Ammon's horn (tissue), 1 donor: ENCODE measurements at regions not wholly inside any gene's neighbourhood (a gene's known extent, or its start where the extent isn't known, plus 50 kb on each side); places are given as distances from the start of the nearest gene placed in this dataset.

Experiments used
- DNase-seq: peaks from one replicate; pipeline ENCODE4 v3.0.0-alpha.2; 2016; ENCODE audit warnings: low spot score

GRCh38 chr20:10806539-10806938, 132.7 kb upstream of the JAG1 start:
- DNase-seq: no peak

GRCh38 chr20:10807013-10807412, 133.2 kb upstream of the JAG1 start:
- DNase-seq: no peak

- DNase-seq: no peak
These were observed 139.0 kb upstream of the JAG1 start for GRCh38 chr20:10812759-10813327.

- no peak for DNase-seq
These were observed 149.8 kb upstream of the JAG1 start for GRCh38 chr20:10823585-10823984.

- DNase-seq: no peak
These were observed 151.1 kb upstream of the JAG1 start for GRCh38 chr20:10824750-10825500.

- DNase-seq: no peak
These were observed 152.3 kb upstream of the JAG1 start for GRCh38 chr20:10826111-10826510.

GRCh38 chr20:10828180-10828579, 154.4 kb upstream of the JAG1 start:
- no peak for DNase-seq

- no peak for DNase-seq
These were observed 158.3 kb upstream of the JAG1 start for GRCh38 chr20:10832141-10832540.

GRCh38 chr20:10837901-10838300, 164.1 kb upstream of the JAG1 start:
- DNase-seq: no peak

GRCh38 chr20:10842116-10842515, 168.3 kb upstream of the JAG1 start:
- DNase-seq: no peak

GRCh38 chr20:10843146-10843711, 169.4 kb upstream of the JAG1 start:
- DNase-seq: no peak

- DNase-seq: no peak
These were observed 173.0 kb upstream of the JAG1 start for GRCh38 chr20:10846766-10847165.

- DNase-seq: no peak
These were observed 175.1 kb upstream of the JAG1 start for GRCh38 chr20:10848810-10849370.

- DNase-seq: no peak
These were observed 179.4 kb upstream of the JAG1 start for GRCh38 chr20:10853176-10853575.

GRCh38 chr20:10853731-10854130, 179.9 kb upstream of the JAG1 start:
- no peak for DNase-seq

- DNase-seq: no peak
These were observed 181.2 kb upstream of the JAG1 start for GRCh38 chr20:10854976-10855375.

- DNase-seq: no peak
These were observed 182.0 kb upstream of the JAG1 start for GRCh38 chr20:10855778-10856177.

GRCh38 chr20:10856237-10857015, 182.6 kb upstream of the JAG1 start:
- no peak for DNase-seq

GRCh38 chr20:10857352-10858070, 183.7 kb upstream of the JAG1 start:
- peak; percentile 75 for DNase-seq

GRCh38 chr20:10861090-10861489, 187.3 kb upstream of the JAG1 start:
- no peak for DNase-seq

GRCh38 chr20:10861619-10862018, 187.8 kb upstream of the JAG1 start:
- DNase-seq: no peak
